ENCODE measurements at regions not wholly inside any gene's neighbourhood (a gene's known extent, or its start where the extent isn't known, plus 50 kb on each side); places are given as distances from the start of the nearest gene placed in this dataset.

DNA sequence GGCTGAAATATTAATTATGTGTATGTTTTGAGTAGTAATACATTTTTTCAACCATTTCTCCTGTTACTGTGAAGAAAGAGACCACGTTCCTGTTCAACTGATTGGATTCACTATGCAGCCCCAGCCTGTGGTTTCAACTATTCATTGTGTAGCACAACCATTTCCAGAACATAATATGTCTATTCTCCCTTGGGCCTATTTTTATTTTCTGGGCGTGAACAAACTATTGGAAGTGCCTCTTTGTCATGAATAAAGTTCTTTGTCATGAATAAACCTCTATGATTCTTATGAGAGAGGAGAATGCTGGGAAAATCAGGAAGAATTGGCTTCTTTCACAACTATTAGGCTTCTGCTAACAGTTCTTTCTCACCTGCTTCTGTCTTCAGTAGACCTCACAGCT, 152.4 kb downstream of the GNAT3 start:
- DNase-seq, result no peak
- Histone ChIP-seq H3K4me3 (no peak overlapping the region), H3K27me3 (no peaks in the 10 kb centered on the region), H3K9me3 (no peaks in the 10 kb centered on the region), H3K36me3 (no peaks in the 10 kb centered on the region)

DNA sequence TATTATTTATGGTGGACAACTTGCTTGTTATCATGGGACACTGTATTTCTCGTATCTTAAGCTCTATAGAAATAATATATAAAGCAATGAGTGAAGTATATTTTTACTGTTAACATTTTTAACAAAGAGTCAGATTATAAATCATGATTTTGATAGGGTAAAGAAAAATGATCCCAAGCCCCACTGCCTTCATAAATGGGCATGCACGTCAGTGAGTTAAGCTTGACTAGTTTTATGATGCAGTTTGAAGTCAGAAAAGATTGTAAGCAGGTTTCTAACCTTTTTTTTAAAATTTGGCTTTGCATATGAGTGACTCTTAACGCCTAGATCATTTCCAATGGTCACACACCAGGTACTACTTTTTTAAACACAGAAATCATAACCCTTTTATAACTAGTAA, 152.8 kb downstream of the GNAT3 start:
- Histone ChIP-seq H3K4me3 (no peak overlapping the region), H3K9me3 (no peaks in the 10 kb centered on the region), H3K36me3 (no peaks in the 10 kb centered on the region), H3K27me3 (no peaks in the 10 kb centered on the region)
- DNase-seq, result no peak

GRCh38 chr7:80357530-80357929, 154.3 kb downstream of the GNAT3 start:
- no peak for DNase-seq
- no peak overlapping the region for H3K4me3 ChIP-seq
- H3K27me3 ChIP-seq, result no peaks in the 10 kb centered on the region
- H3K36me3 ChIP-seq, result no peaks in the 10 kb centered on the region
- H3K9me3 ChIP-seq, result no peaks in the 10 kb centered on the region

DNA sequence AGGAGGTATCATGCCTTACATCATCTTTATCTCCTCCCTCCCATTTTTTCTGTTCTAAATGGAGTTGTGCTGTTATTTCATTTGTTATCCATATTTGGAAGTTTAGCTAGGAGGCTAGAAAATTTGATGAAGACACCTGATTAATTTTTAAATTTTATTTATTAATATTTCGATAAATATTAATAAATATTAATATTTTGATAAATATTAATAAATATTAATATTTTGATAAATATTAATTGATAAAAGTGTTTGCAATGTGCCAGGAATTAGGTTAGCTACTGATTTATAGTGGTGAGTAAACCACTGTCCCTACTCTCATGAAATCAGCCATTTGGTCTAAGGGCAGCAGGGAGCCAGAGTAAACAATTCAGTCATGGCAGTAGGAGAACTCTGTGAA, 161.4 kb downstream of the GNAT3 start:
- no peak overlapping the region for H3K4me3 ChIP-seq
- H3K27me3 ChIP-seq, result no peaks in the 10 kb centered on the region
- H3K9me3 ChIP-seq, result no peaks in the 10 kb centered on the region
- H3K36me3 ChIP-seq, result no peaks in the 10 kb centered on the region
- DNase-seq, result no peak

- no peak overlapping the region for H3K4me3 ChIP-seq
- DNase-seq, result no peak
- H3K27me3 ChIP-seq, result no peaks in the 10 kb centered on the region
- H3K9me3 ChIP-seq, result no peaks in the 10 kb centered on the region
- no peaks in the 10 kb centered on the region for H3K36me3 ChIP-seq
These were observed 163.6 kb downstream of the GNAT3 start for GRCh38 chr7:80348223-80348622.

GRCh38 chr7:80347173-80347572, 164.7 kb downstream of the GNAT3 start:
- H3K36me3 ChIP-seq, result no peaks in the 10 kb centered on the region
- no peak for DNase-seq
- H3K4me3 ChIP-seq, result no peak overlapping the region
- no peaks in the 10 kb centered on the region for H3K27me3 ChIP-seq
- H3K9me3 ChIP-seq, result no peaks in the 10 kb centered on the region

- Histone ChIP-seq H3K4me3 (no peak overlapping the region), H3K27me3 (no peaks in the 10 kb centered on the region), H3K9me3 (no peaks in the 10 kb centered on the region), H3K36me3 (no peaks in the 10 kb centered on the region)
- DNase-seq, result no peak
These were observed 165.2 kb downstream of the GNAT3 start for GRCh38 chr7:80346704-80347103.

DNA sequence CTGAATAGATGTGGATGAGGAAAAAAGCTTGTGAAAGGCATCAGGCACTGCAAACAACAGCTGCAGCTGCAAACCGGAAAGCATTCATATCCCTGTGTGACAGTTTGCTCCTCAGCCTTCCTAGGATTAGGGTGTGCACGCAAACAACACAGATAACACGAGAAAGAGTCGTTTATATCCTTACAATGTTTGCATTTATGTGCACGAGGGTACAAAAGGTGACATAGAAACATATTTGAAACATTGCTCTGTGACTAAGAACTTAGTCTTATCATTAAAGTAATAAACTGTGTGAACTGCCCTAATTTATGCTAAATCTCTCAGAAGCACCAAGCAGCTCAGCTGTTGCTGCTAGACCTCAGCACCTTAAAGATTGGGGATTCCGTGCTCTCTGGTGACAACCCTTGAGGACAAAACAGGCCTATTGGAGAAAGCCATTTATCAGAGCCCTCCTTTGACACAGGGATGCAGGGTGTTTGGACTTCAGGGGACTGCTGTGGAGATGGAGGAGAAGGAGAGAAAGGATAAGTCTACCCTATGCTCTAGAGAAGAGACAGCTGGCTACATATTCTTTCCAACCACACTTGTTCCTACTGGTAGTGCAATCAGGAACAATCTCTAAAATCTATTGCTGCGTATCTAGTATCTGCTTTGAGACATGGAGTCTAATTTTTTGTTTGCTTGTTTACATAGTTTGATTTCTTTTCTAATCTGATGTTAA, 176.2 kb downstream of the GNAT3 start:
- no peak for DNase-seq
- Histone ChIP-seq H3K4me3 (no peak overlapping the region), H3K27me3 (no peaks in the 10 kb centered on the region), H3K9me3 (no peaks in the 10 kb centered on the region), H3K36me3 (no peaks in the 10 kb centered on the region)

DNA sequence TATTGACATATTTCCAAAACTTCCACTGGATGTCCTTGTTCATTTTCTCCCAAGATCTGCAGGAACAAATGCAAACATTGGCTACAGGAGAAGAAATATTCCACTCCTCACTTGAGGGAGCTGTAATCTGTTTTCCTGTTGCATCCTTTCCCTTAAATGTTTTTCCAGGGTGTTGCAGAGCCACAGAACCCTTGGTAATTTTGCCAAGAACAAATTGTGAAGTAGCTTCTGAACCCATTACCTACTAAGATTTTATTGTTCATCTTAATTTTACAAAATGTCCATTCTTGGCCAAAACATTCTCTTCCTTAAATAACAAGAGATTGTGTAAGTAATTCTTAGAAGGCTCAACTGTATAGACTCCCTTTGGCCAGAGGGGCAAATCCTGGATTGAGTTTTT, 177.0 kb downstream of the GNAT3 start:
- no peaks in the 10 kb centered on the region for H3K27me3 ChIP-seq
- H3K9me3 ChIP-seq, result no peaks in the 10 kb centered on the region
- no peaks in the 10 kb centered on the region for H3K36me3 ChIP-seq
- DNase-seq, result no peak
- H3K4me3 ChIP-seq, result no peak overlapping the region

- Histone ChIP-seq H3K36me3 (no peaks in the 10 kb centered on the region), H3K9me3 (no peaks in the 10 kb centered on the region), H3K4me3 (no peak overlapping the region), H3K27me3 (no peaks in the 10 kb centered on the region)
- no peak for DNase-seq
These were observed 177.7 kb downstream of the GNAT3 start for GRCh38 chr7:80334196-80334595.

DNA sequence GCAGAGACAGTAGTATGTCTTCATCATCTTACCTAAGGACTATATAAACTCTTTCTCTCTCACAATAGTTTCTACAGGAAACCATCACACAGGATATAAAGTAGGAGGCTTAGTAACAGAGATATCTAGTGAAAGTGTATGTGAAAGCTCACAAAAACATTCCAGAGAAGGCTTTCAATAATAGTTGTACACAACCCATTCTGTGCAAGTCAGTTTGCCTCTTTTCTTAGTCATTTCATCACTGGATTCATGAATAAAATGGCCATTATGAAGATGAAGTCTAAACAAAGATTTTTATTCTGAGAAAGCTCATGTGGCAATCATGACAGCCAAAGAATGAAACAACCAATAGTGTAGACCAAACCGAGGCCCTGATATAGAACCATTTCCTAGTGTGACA, 178.8 kb downstream of the GNAT3 start:
- H3K4me3 ChIP-seq, result no peak overlapping the region
- no peaks in the 10 kb centered on the region for H3K9me3 ChIP-seq

GRCh38 chr7:80330434-80330833, 181.4 kb downstream of the GNAT3 start:
- no peak for DNase-seq
- H3K27me3 ChIP-seq, result no peaks in the 10 kb centered on the region
- no peaks in the 10 kb centered on the region for H3K36me3 ChIP-seq

More for the DNA sequence above, 178.8 kb downstream of the GNAT3 start:
- H3K27me3 ChIP-seq, result no peaks in the 10 kb centered on the region
- DNase-seq, result no peak
- H3K36me3 ChIP-seq, result no peaks in the 10 kb centered on the region

GRCh38 chr7:80324032-80324431, 187.8 kb downstream of the GNAT3 start:
- H3K27me3 ChIP-seq, result no peaks in the 10 kb centered on the region
- H3K36me3 ChIP-seq, result no peaks in the 10 kb centered on the region
- H3K9me3 ChIP-seq, result no peaks in the 10 kb centered on the region
- H3K4me3 ChIP-seq, result no peak overlapping the region
- DNase-seq, result peak; percentile 7

More at GRCh38 chr7:80330434-80330833, 181.4 kb downstream of the GNAT3 start:
- H3K9me3 ChIP-seq, result no peaks in the 10 kb centered on the region
- no peak overlapping the region for H3K4me3 ChIP-seq

DNA sequence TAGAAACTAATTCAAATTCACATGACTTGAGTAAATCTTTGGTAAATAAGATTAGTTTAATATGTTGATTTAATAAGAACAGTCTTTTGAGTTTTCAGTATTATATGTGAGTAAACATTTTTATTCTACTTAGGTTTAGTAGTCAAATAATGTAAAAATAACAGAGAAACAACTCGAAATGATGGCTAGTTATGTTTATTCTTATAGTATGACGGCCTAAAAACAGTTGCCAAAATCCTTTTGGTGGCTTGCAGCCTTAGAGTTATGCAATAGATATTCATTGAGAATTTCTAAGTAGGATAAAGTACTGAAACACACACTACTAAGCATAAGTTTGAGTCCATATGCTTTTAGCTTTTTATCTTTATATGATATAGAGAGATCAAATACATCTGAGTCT, 184.8 kb downstream of the GNAI1 start:
- no peaks in the 10 kb centered on the region for H3K9me3 ChIP-seq
- H3K36me3 ChIP-seq, result no peaks in the 10 kb centered on the region
- no peak overlapping the region for H3K4me3 ChIP-seq
- DNase-seq, result no peak
- H3K27me3 ChIP-seq, result no peaks in the 10 kb centered on the region

GRCh38 chr7:80318081-80318480, 183.4 kb downstream of the GNAI1 start:
- no peak for DNase-seq
- Histone ChIP-seq H3K36me3 (no peaks in the 10 kb centered on the region), H3K9me3 (no peaks in the 10 kb centered on the region), H3K4me3 (no peak overlapping the region), H3K27me3 (no peaks in the 10 kb centered on the region)

DNA sequence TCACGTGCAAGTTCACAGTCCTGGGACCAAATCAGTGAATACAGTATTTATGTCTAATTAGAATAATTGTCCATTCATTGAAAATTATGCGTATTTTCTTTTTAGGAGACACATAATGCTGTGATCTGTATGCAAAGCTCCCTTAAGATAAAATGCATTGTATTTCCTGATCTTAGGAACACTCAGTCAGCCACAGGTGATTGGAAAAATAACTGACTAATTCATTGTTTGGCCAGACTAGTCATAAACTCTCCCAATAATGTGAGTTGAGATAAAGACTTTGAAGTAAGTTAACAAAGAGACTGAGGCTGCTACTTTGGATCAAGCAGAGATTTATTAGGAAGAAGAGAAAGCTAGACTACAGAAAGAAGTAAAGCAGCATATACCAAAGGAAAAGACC, 182.2 kb downstream of the GNAI1 start:
- H3K36me3 ChIP-seq, result no peaks in the 10 kb centered on the region
- H3K4me3 ChIP-seq, result no peak overlapping the region
- no peaks in the 10 kb centered on the region for H3K27me3 ChIP-seq
- H3K9me3 ChIP-seq, result no peaks in the 10 kb centered on the region
- no peak for DNase-seq

GRCh38 chr7:80313716-80314115, 179.1 kb downstream of the GNAI1 start:
- no peak for DNase-seq
- Histone ChIP-seq H3K27me3 (no peaks in the 10 kb centered on the region), H3K36me3 (no peaks in the 10 kb centered on the region), H3K9me3 (no peaks in the 10 kb centered on the region), H3K4me3 (no peak overlapping the region)

- Histone ChIP-seq H3K36me3 (no peaks in the 10 kb centered on the region), H3K4me3 (no peak overlapping the region), H3K27me3 (no peaks in the 10 kb centered on the region), H3K9me3 (no peaks in the 10 kb centered on the region)
- DNase-seq, result no peak
These were observed 178.5 kb downstream of the GNAI1 start for GRCh38 chr7:80313067-80313626.
